ENCODE measurements at regions not wholly inside any gene's neighbourhood (a gene's known extent, or its start where the extent isn't known, plus 50 kb on each side); places are given as distances from the start of the nearest gene placed in this dataset.

DNA sequence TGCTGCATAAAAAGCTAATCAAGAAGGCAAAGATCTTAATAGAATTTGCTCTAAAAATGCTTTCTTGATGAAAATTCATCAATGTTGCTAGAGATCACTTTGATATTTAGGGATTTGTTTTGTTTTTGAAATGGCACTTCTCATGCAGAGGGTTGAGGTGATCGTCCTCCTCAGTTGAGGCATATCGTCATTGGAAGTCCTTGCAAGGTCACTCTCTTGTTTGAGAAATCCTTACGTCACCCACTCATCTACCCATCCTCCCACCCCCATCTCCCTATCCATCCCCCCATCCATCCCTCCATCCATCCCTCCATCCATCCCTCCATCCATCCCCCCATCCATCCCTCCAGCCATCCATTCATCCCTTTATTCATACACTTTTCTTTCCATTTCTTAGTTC, 133.7 kb downstream of the THNSL2 start:
- Mint-ChIP-seq H3K4me3 (ENCODE audit: unreplicated experiment) (no peak overlapping the region), H3K9me3 (ENCODE audit: unreplicated experiment) (peaks cover 8% of the 10 kb centered on the region), H3K4me1 (ENCODE audit: low read depth, unreplicated experiment) (no peaks in the 10 kb centered on the region), H3K27ac (ENCODE audit: unreplicated experiment) (no peak overlapping the region), H3K36me3 (ENCODE audit: low read depth, unreplicated experiment) (no peaks in the 10 kb centered on the region), H3K27me3 (ENCODE audit: low read depth, unreplicated experiment) (no peaks in the 10 kb centered on the region)
- no peak for FAIRE-seq
- H3K27me3 ChIP-seq (ENCODE audit: insufficient read depth, low read length) = no peaks in the 10 kb centered on the region
- H3K79me2 ChIP-seq (ENCODE audit: insufficient read depth, low read length) = no peaks in the 10 kb centered on the region
- H2AFZ ChIP-seq (ENCODE audit: low read depth, low read length) = no peak overlapping the region
- no peak overlapping the region for H3K27ac ChIP-seq (ENCODE audit: low read depth, low read length)
- DNase-seq (ENCODE audit: low read depth) = no peak
- H3K9ac ChIP-seq (ENCODE audit: low read length) = no peak overlapping the region
- H3K4me3 ChIP-seq (ENCODE audit: insufficient read depth, low read depth, low read length) = no peak overlapping the region
- no peak overlapping the region for H3K4me2 ChIP-seq (ENCODE audit: low read length)
- H3K4me1 ChIP-seq (ENCODE audit: insufficient read depth, low read length) = no peaks in the 10 kb centered on the region
- no peaks in the 10 kb centered on the region for H3K36me3 ChIP-seq (ENCODE audit: insufficient read depth, low read length)
- TF ChIP-seq EZH2 (IDR thresholded peaks at IDR 0.05; ENCODE audit: insufficient read depth, low read length) = no peak
- no peaks in the 10 kb centered on the region for H3K9me3 ChIP-seq (ENCODE audit: insufficient read depth, low read depth, low read length)
- H4K20me1 ChIP-seq (ENCODE audit: insufficient read depth, low read length) = no peaks in the 10 kb centered on the region

DNA sequence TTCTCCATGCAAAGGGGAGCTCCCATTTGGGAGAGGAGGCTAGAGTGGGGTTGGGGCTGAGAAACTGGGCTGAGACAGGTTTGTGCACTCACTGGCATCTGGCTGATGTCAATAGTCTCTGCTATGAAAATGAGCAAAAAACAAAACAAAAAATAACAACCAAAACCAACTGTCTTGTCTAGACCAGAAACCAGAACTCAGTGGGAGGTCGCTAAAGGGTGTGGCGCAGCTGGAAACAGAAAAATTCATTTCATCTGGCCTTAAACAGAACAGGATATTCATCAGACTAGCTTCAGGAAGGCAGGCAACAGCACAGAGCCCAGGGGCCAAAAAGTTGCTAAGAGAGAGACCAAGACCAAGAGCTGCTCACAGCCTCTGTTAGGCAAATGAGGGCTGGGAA, 126.1 kb downstream of the THNSL2 start:
- Histone ChIP-seq H3K4me2 (ENCODE audit: low read length) (no peak overlapping the region), H3K9me3 (ENCODE audit: insufficient read depth, low read depth, low read length) (no peaks in the 10 kb centered on the region), H4K20me1 (ENCODE audit: insufficient read depth, low read length) (no peaks in the 10 kb centered on the region), H3K27me3 (ENCODE audit: insufficient read depth, low read length) (no peaks in the 10 kb centered on the region), H2AFZ (ENCODE audit: low read depth, low read length) (no peak overlapping the region), H3K4me3 (ENCODE audit: insufficient read depth, low read depth, low read length) (no peak overlapping the region), H3K36me3 (ENCODE audit: insufficient read depth, low read length) (no peaks in the 10 kb centered on the region), H3K9ac (ENCODE audit: low read length) (no peak overlapping the region), H3K79me2 (ENCODE audit: insufficient read depth, low read length) (no peaks in the 10 kb centered on the region), H3K4me1 (ENCODE audit: insufficient read depth, low read length) (no peaks in the 10 kb centered on the region), H3K27ac (ENCODE audit: low read depth, low read length) (no peak overlapping the region)
- FAIRE-seq (no peak), DNase-seq (ENCODE audit: low read depth) (no peak)
- TF ChIP-seq, protein P1, sequence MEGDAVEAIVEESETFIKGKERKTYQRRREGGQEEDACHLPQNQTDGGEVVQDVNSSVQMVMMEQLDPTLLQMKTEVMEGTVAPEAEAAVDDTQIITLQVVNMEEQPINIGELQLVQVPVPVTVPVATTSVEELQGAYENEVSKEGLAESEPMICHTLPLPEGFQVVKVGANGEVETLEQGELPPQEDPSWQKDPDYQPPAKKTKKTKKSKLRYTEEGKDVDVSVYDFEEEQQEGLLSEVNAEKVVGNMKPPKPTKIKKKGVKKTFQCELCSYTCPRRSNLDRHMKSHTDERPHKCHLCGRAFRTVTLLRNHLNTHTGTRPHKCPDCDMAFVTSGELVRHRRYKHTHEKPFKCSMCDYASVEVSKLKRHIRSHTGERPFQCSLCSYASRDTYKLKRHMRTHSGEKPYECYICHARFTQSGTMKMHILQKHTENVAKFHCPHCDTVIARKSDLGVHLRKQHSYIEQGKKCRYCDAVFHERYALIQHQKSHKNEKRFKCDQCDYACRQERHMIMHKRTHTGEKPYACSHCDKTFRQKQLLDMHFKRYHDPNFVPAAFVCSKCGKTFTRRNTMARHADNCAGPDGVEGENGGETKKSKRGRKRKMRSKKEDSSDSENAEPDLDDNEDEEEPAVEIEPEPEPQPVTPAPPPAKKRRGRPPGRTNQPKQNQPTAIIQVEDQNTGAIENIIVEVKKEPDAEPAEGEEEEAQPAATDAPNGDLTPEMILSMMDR (IDR thresholded peaks at IDR 0.05; ENCODE audit: insufficient read depth, low read depth, low read length) = no peak
- TF ChIP-seq EZH2 (IDR thresholded peaks at IDR 0.05; ENCODE audit: insufficient read depth, low read length) = no peak
- Mint-ChIP-seq H3K27me3 (ENCODE audit: low read depth, unreplicated experiment) (peaks cover 3% of the 10 kb centered on the region), H3K36me3 (ENCODE audit: low read depth, unreplicated experiment) (no peaks in the 10 kb centered on the region), H3K9me3 (ENCODE audit: unreplicated experiment) (peaks cover 4% of the 10 kb centered on the region), H3K27ac (ENCODE audit: unreplicated experiment) (peak overlapping the region; percentile 27), H3K4me3 (ENCODE audit: unreplicated experiment) (no peak overlapping the region), H3K4me1 (ENCODE audit: low read depth, unreplicated experiment) (peaks cover 6% of the 10 kb centered on the region)

DNA sequence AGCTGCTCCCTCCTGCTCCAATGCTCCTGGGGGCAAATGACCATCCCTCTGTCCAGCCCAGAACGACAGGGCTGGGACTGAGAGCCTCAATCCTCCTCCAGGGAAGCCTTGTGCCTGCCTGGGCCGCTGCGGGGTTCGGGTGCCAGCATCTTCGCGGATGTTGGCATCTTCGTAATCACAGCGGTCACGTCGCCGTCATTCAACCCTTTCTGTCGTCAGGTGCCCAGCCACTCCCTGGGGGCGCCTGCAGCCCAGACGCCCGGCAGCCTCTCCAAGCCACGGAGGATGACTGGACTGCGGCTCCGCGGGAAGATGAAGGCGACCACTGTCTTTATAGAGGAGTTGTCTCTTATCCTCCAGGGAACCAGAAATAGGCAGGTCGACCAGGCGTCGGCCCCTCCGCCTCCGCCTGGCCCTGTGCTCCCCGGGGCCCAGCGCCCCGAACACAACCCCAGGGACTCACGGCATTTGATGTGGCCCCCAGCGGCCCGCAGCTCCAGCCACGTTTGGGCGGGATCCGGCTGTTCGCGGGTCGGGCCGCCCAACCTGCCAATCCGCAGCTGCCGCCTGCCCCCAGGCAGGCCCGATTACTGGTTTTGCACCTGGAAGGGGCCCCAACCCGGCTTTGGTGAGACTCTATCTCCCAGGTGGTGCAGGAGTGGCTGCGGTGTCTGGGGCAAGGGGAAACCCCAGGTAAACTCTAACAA, 113.9 kb downstream of the THNSL2 start:
- TF ChIP-seq, protein P1 (IDR thresholded peaks at IDR 0.05; ENCODE audit: insufficient read depth, low read depth, low read length) = no peak
- TF ChIP-seq EZH2 (IDR thresholded peaks at IDR 0.05; ENCODE audit: insufficient read depth, low read length) = no peak
- no peak for FAIRE-seq
- DNase-seq (ENCODE audit: low read depth) = no peak

More for the DNA sequence above, 113.9 kb downstream of the THNSL2 start:
- peaks cover 4% of the 10 kb centered on the region for H3K27me3 ChIP-seq (ENCODE audit: insufficient read depth, low read length)
- no peaks in the 10 kb centered on the region for H4K20me1 ChIP-seq (ENCODE audit: insufficient read depth, low read length)
- no peak overlapping the region for H3K4me3 ChIP-seq (ENCODE audit: insufficient read depth, low read depth, low read length)
- no peaks in the 10 kb centered on the region for H3K36me3 Mint-ChIP-seq (ENCODE audit: low read depth, unreplicated experiment)
- H3K27ac Mint-ChIP-seq (ENCODE audit: unreplicated experiment) = no peak overlapping the region
- H3K4me3 Mint-ChIP-seq (ENCODE audit: unreplicated experiment) = no peak overlapping the region
- H3K36me3 ChIP-seq (ENCODE audit: insufficient read depth, low read length) = no peaks in the 10 kb centered on the region
- no peak overlapping the region for H3K27ac ChIP-seq (ENCODE audit: low read depth, low read length)
- no peaks in the 10 kb centered on the region for H3K9me3 ChIP-seq (ENCODE audit: insufficient read depth, low read depth, low read length)
- no peak overlapping the region for H3K9ac ChIP-seq (ENCODE audit: low read length)
- H3K27me3 Mint-ChIP-seq (ENCODE audit: low read depth, unreplicated experiment) = no peaks in the 10 kb centered on the region
- no peaks in the 10 kb centered on the region for H3K4me1 ChIP-seq (ENCODE audit: insufficient read depth, low read length)
- no peaks in the 10 kb centered on the region for H3K4me1 Mint-ChIP-seq (ENCODE audit: low read depth, unreplicated experiment)
- no peaks in the 10 kb centered on the region for H3K9me3 Mint-ChIP-seq (ENCODE audit: unreplicated experiment)
- no peak overlapping the region for H2AFZ ChIP-seq (ENCODE audit: low read depth, low read length)
- H3K4me2 ChIP-seq (ENCODE audit: low read length) = no peak overlapping the region
- no peaks in the 10 kb centered on the region for H3K79me2 ChIP-seq (ENCODE audit: insufficient read depth, low read length)
